Stimulated activated CD4-positive, alpha-beta T cell treated with anti-CD3 and anti-CD28 coated beads, Interleukin-12 subunit alpha, Interleukin-12 subunit beta, amount 100 ng/mL, for 4 hours (primary cell): ENCODE measurements at regions not wholly inside any gene's neighbourhood (a gene's known extent, or its start where the extent isn't known, plus 50 kb on each side); places are given as distances from the start of the nearest gene placed in this dataset.

ENCODE experiments used
- DNase-seq: peaks from one replicate; pipeline ENCODE4 v3.0.0-alpha.2; 2020

DNA sequence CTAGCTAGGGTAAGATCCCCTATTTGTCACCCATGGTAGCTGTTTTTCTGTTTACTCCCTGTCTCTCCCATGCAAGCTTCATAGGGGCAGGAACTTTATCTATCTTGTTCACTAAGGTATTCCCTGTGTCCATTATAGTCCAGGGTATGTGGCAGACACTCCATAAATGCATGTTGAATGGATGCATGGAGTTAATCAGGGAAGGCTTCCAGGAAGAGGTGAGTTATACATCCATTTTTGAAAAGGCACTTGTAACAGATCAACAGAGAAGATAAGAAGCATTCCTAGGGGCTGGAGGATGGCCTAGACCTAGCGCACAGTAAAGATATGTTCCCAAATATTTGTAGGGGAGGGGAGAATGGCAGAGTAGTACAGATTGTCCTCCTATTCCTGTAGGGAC is 130.3 kb downstream of the BUD13 start:
- DNase-seq, result no peak

DNA sequence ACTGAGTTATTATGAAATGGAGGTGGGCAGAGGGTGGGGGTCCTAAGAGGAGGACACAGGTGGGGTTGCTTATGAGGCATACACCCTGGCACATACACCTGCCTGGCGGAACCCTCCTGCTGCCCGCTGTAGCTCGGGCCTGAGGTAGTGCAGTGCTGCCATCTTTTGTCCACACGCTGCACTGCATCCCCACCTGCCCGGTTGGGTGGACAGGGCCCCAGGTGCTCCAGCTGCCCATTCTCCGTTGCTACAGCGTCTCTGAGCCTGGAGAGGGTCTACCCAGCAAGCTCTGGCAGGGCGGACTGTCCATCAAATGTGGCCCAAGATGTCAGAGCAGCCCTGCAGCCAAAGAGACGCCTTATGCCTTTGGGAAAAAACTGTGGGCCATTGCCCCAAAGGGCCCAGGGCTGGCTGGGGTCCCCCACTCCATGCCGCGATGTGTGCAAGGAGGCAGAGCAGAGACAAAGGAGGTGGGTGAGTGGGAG is 131.2 kb downstream of the BUD13 start:
- no peak for DNase-seq

DNA sequence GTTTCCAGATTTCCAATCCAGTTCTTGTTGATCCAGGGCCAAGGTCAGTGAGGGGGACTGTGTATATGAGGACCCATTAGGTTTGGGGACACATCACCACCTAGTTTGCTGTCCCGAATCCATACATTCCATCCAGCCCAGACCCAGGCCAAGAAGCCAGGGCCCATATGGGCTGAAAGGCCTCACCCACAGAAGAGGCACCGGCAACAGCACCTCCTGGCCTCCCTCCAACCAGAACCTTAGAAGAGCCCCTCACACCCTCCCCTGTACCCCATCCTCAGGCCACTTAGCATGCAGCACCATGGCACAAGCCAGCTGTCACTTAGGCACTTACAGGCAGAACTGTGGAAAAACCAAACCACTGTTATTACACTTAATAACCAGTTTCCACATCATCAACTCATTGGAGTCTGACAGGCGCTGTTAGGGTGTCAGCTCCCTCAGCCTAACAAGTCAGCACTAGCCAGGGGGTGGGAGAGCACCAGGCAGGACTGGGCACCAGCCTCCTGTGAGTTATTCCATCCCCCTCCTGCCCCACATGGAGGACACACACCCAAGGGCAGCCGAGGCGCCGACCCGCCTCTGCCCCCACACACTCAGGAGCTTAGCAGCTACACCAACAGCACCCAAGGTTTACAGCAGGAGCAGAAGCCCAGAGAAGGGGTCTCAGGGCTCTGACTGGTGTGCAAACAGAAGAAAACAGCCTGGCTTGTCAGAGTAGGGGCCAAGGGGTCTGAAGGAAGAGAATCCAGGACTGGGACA is 132.0 kb downstream of the BUD13 start:
- DNase-seq, result no peak

DNA sequence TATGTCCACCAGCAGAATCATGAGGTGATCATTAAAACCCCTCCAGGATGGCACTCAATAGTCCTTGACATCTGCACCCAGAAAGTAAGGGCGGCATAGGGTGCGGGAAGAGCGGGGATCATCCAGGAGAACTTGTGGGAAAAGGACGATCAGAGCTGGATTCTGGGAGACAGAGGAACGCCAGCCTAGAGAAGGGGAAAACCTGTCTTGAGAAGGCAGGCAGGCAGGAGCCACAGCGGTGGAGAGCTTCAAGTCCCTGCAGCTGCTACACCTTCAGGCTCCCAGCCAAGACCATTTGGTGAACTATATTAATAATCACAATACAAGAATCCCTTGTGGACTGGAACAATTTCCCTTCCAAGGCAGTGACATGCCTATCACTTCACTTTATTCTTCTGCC is 134.3 kb downstream of the BUD13 start:
- DNase-seq, result no peak

DNA sequence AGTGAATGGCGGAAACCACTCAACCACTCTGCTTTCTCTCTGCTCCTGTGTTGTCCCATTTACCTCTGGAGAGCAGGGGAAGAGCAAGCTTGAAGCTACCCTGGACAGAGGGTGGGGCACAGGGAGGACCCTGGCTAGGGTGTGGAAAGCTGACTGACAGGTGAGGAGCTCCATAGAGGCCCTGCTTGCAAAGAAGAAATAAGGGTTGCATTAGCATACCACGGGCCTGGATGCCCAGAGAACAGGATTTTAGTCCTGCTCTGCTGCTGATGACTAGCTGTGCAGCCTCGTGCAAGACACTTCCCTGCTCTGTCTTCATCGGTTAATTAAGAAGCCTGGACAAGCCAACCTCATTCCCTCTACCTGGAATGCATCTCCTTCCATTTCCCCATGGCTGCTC is 135.0 kb downstream of the BUD13 start:
- no peak for DNase-seq

DNA sequence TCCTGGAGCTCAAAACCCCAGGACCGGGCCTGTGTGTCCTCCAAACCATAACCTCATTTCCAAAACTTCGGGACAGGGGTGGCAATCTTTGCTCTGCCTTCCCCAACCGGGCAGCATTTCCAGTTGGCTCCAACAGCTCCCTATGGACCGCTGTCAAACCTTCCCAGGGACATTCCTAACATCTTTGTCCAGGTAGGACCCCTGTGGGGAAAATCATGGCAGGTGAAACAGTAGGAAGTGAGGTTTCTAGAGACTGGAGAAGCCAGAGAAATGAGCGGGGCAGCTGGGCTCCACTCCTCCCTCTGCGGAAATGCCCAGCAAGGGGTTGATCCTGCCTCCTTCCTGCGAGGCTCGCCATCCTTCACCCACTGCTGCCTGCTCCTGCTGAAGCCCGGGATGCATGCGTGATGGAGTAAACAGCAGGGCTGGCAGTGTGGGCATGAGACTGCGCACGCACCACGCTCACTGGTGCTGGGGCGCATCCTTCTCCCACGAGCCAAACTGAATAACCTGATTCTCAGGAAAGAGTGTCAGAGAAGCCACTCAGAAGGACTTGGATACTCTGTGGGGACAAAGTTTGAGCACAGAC is 136.4 kb downstream of the BUD13 start:
- DNase-seq, result no peak

DNA sequence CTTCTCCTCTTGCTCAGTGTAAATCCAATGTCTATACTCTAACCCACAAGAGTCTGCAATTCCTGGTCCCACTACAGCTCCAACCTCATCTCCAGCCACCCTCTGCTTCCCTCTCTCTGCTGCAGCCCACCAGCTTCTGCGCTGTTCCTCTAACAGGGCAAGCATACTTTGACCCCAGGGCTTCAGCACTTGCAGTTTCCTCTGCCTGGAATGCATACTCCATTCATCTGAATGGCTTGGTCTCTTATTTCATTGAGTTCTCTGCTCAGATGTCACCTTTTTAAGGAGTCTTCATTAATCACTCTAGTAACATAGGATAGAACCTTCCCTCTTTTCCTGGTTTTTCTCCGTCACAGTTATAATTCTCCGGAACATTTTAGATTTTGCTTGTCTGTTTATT is 141.6 kb downstream of the BUD13 start:
- no peak for DNase-seq

DNA sequence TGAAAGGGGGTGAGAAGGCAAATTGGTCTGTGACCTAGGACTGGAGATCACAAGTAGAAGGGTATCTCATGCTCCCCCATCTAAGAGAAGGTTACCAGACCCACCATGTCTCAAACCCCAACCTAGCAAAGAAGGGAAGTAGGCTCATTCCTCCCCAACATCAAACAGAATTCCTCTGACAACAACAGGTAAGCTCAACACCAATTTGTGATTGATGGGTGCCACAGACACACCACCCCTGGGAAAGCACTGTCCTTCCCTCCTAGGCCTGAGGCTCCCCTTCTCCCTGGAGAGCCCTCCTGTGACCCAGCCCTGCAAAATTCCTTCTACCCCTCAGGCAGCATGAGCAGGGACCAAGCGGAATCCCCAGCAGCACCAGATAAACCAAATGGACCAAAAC is 154.3 kb downstream of the BUD13 start:
- no peak for DNase-seq

DNA sequence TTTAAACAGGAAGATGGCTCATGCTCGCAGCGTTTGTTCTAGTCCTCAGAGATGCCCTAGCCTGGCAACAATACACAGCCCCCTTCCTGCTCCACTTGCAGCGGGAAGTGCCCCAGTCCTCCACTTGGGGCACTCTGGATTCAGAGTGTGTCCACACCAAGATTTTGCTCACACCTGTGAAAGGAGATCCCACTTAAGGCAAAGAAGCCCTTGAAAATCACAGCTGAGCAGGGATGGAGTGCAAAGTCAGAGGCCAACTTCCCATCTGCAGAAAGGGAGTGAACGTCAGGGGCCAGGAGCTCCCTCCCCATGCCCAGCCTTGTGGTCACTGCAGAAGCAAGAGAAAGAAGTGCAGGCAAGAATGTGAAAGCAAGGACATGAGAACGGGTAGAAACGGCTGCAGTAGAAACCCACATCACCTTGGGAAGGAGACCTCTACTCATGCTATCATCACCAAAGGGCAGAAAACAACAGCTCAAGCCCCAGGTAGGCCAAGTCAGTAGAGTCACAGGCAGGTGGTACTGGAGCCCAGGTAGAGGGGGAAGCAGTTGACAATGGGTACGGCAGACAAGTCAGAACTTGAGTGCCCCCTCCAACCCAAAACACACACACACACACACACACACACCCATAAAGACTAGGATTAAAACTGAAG is 157.4 kb downstream of the BUD13 start:
- DNase-seq, result no peak

DNA sequence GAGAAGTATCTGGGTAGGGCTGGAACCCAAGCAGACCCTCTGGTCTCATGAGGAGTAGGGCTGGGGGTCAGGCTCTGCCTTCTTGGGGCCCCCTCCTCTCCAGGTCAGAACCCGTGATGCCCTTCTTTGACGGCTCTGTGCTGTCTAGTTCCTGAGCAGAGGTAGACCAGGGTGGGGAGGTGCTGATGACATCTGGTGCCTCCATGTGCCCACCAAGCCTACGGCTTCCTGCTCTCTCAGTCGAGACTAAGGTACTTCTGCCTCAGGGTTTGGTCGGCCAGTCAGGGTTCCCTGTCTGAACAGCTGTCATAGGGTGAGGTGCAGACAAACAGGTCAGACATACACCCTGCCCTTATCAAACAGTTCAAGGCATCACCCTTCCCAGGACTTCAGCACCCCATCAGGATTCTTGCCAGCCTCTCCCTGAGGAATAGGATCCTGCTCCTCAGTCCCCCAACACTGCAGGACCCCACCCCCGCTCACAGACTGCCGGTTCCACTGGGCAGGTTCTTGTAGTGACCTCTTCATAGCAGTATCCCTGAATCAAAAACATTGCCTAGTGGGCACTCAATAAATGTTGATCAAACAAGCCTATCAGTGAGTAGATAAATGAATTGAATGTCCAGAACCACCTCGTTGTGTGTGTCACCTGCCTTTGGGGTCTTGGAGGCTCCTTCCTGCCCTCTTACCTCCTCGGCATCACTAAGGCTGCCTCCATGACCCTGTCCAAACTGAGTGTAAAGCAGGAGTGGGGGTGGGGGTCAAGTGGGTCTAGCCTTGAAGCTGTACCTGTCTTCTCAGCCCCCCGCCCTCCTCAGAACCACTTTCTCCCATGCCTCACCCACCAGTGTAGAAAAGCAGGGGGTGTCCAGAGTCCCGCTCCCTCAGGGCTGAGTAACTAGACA is 158.2 kb downstream of the BUD13 start:
- DNase-seq, result no peak

DNA sequence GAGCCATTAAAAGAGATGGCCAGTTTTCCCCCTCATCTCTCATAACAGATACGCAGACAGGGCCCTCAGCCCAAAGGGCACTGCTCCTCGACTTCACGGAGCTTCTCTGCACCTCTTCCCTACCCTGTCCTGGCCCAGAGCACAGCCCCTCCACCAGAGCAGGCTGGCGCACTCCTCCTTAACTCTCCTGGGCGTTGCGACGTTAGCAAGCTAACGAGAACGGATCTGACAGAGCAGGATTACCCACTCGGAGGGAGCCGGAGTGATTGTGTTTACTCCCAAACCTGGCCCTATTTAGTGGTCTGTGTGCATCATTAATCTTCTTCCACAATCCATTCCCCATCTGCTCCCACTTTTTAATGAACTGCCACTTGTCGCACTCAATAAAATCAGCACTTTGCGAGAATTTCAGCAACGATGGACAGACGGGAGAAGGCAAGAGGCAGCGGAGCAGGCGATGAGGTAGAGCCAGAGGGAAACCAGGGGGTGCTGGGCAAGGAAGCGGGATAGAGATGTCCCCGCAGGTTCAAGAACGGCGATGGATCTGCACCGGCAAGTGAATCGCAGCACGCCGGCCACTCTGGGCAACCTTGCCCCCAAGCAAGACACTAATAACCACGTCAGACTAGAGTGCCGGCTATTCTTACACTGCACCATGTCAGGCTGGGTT is 159.4 kb downstream of the BUD13 start:
- no peak for DNase-seq

DNA sequence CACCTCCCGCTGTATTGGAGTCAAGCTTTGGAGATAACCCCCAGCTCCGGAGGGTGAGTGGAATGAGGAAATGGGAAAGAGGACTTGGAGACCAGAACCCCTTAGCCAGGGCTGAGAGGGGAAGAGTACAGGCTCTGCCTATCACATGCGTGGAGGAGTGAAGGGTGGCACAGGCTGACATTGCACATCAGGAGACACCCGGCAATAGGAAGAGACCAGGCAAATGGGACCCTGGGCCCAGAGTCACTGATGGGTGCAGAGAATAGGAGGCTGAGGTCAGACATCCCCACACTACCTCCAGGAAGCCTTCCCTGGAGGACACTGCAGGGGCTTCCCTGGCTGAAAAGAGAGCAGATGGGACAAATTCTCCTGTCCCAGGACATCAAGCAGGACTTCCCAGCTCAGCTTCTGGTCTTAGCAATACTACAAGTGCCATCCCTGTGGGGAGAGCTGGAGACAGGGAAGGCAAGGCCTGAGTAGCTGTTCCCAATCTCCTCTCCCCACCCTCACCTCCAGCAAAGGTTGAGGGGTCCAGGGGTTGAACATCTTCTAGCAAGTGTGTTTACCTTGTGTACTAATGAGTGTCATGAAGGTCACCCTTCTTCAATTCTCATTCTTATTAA is 160.7 kb downstream of the BUD13 start:
- DNase-seq, result no peak

DNA sequence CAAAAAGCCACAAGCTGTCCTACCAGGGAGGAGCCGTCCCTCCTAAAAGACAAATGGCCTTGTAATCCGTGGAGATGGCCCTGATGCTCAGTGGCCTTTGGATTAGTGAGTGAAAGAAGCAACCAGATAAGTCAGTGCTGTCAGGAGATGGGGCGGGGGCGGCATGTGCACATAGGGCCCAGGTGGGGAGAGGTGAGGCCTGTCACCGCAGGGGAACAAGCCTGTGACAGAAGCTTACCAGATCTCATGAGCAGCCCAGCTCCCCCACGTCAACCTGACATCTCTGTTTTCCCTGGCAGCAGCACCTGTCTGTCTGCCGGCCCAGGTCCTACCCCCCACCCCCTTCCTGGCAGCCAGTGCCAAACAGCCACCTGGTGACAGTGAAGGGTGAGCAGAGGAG is 162.6 kb downstream of the BUD13 start:
- DNase-seq, result no peak

DNA sequence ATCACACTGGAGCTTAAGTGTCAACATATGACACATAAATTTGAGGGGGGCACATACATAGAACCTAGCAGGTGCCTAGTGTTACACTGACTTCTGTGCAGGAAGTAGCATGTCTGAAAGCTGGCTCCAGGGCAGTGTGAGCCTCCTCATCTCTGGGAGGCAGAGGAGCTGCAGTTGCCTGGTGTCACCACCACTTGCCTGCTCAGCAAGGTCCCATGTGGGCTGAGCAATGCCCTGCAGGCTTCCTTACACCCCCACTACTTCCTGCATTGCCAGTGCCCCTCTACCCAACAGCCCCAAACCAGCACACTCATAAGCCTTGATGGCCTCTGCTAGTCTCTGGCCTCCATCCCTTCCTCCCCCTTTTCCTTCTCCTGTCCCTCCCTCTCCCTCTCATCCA is 165.8 kb downstream of the BUD13 start:
- DNase-seq, result no peak

DNA sequence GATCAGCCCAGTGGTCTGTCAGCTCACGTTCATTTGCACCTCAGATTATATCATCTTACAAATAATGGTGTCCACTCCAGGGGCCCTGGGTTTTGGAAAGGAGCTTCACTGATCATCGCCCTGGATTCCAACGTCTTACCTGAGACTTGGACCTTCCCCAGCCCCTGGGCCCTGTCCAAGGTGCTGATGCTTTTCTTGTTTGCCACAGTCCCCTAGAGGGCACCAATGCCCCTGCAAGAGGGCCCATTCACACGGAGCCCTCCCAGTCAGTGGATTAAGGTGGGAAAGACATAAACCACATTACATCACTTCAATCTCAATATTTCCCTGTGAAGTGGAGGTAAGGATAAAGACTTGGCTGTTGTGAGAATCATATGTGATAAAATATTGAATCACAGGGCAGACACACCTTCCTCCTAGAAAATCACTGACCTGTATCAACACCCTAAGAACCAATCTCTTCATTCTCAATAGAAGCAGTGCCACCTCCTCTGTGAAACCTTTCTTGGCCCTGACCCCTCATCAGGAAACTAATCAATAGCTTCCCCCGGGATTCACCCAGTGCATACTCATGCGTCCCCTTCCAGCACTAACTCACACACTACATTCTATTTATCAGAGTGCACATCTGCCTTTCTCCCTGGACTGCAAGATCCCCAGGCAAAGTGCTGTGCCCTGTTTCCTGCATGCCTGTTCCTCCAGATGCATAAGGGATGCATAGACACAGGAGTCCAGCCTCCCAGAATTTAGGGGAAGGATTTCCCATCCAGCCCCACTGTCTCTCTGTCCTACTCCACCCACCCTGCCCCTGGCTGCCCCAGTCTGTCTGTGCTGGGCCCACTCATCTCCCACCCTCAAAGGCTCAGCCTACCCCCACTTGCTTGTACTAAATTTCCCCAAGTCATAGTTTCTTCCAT is 167.0 kb downstream of the BUD13 start:
- no peak for DNase-seq

DNA sequence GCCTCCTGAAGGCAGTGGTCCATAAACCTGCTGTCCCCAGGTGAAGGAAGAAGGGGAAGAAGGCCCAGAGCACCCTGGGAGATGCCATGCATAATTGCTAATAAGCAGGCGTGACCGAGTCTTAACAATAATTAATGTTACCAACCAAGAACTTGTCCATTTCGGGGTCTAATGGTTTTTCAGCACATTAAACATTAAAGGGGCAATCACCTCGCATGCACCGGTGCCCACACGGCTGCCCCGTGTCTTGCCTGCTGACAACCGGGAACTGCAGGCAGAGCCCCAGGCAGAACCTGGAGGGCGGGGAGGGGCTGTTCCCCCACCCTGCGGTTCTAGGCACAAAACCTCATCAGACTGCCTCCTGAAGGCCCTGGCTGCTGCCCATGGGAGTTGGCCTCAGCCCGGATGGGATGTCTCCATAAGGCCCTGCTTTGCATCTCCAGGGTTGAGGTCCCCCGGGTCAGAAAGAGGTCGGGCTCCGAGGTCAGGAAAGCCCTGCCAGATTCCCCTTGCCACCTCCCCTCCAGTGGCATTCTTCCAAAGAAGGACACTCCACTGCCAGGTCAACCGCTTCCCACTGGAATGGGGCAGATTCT is 169.0 kb downstream of the BUD13 start:
- DNase-seq, result no peak

DNA sequence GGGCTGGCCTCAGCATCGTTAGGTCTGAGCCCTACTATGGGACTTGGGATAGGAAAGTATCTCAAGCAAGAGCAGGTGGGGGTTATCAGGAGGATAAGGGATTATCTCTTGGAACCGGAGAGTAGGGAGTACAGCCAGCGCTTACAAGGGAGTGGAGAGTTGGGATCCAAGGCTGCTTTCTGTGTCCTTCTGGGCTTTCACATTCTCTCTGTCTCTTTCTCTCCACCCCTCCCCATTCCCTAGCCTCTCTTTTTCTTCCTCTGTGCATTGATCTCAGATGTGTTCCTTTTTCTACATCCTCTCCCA is 170.2 kb downstream of the BUD13 start:
- DNase-seq, result no peak

DNA sequence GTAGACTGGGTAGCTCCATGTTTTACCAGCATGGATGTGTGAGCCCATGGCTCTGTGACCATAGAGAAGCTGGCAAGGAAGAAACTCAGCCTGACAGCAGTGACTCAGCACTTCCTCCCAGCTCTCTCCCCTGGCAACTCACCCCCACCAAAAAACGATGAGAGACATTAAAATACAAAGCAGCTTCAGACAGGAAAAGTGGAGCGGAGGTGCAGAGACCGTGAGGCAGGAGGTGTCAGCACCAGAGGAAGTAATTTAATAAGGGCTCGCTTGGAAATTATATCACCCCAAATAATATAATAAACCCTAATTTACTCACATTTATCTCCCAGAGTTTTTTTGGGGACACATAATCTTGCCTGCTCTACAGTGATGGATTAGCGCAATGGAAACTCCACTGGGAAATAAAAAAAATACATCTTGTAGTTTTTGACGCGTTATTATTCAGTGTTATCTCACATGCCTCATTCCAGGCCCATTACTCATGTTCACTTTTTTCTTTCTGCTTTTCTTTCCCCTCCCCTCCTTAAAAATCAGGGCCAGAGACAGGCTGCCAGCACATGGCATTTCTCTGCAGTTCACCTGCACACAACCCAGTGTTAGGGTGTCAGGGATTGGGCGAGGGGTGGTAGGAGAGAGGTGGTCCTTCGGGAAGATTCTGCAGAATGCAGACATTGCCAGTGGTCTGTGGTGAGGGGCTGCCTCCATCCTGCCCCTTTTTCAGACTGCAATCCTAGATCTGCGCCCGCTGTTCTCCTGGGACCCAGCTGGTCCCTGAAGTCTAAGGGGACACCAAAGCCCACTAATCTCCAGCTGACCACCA is 170.8 kb downstream of the BUD13 start:
- DNase-seq, result no peak

DNA sequence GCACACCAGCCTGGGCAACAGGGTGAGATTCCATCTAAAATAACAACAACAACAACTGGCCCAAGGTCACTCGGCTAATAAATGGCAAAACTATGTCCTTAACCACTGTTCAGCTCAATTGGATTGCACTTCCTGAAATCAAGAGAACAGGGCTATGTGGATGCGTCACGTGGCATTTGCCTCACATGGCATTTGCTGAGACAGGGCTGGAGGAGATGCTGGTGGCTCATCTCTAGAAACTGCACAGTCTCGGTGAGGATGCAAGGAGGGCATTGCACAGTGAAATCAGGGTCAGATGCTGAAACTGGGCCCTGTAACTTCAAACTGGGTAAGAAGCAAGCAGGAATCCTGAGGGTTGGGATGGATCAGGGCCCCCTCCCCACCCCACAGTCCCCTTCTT is 171.9 kb downstream of the BUD13 start:
- no peak for DNase-seq

DNA sequence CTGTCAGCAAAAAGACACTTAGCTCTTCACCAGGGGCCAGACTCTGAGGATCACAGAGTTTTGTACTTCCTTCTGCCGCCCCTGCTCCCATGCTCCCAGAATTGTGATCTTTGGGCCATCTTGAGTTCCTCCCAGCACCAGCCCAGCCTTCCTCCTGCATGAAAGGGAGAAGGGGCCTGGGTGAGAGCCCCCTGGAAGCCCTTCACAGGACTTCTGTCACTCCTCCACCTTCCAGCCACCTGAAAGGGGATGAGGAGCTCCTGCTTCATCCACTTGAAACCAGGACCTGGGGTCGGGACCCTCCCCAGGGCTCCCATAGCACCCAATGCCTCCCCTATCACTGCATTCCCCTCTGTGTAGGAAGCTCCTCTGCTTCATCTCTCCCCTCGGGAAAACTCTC is 174.2 kb downstream of the BUD13 start:
- no peak for DNase-seq
